GM11168 (cell line): ENCODE measurements at regions not wholly inside any gene's neighbourhood (a gene's known extent, or its start where the extent isn't known, plus 50 kb on each side); places are given as distances from the start of the nearest gene placed in this dataset.

Source experiments
- in situ Hi-C: fragments of 300-500 bp; cut with MboI; formaldehyde crosslinking; loops from one replicate; pipeline ENCODE4 v1.12.0; 2022; ENCODE audit warnings: low sequenced_read_pairs; ENCODE audit not compliant: unreplicated experiment

DNA sequence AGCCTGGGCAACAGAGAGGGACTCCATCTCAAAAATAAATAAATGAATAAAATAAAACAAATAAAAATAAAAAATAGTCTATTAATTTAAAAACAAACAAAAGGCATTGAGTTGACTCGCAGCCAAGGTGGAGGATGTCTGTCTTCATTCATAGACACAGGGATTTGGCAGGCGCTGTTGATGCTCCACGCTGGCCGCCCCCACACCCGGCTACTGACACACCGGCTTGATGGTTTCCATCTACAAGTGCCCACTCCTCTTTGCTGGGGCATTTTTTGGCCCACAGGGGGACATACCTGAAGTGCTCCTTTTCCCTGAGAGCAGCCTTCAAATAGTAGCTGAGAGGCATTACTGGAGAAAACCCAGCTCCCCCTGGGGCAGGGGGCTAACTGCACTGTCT is 178.3 kb upstream of the RALGAPA2 start:
- in situ Hi-C loops = no loop called here

DNA sequence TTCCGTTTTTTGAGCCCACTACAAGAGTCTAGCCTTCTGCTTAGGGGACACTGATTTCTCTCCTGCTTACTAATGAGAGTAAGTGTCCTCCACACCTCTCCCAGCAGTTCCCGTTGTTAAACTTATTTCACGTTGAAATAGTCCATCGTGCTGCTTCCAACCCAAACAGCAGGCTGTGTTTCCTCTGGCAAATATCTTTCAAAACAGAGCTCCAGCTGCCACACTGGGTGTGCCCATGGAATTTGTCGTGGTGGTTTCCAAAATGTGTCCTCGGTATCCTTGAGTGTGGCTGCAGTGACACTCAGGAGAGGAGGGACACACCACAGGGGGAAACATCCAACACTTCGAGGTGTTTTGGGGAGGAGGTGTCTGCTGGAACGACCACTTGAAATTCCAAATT is 176.5 kb upstream of the RALGAPA2 start:
- in situ Hi-C loops = no loop called here

GRCh38 chr20:20888266-20888656 is 175.8 kb upstream of the RALGAPA2 start:
- in situ Hi-C loops = no loop called here

- in situ Hi-C loops = no loop called here
Observed at GRCh38 chr20:20887593-20888265, 175.3 kb upstream of the RALGAPA2 start.

GRCh38 chr20:20881808-20882207 is 169.4 kb upstream of the RALGAPA2 start:
- in situ Hi-C loops = no loop called here

GRCh38 chr20:20877079-20877478 is 164.6 kb upstream of the RALGAPA2 start:
- in situ Hi-C loops = no loop called here

- in situ Hi-C loops = no loop called here
Observed at GRCh38 chr20:20875716-20876115, 163.3 kb upstream of the RALGAPA2 start.

DNA sequence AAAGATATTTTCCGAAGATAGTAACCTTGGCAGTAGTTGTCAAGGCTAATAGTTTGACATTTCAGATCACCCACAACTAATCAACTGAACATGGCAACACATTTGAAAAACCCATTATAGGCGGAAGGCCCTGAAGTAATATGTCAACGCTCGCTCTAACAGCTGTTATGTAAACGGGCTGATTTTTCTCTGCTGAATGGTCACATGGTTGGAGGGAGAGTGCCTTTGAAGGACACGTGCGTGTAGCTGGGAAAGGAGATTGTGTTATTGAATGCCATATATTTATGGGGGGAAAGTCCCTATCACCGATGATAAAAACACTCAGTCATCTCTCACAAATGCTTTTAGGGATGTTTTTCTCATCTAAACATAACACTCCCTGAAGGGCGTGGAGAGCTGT is 160.0 kb upstream of the RALGAPA2 start:
- in situ Hi-C loops = no loop called here

GRCh38 chr20:20869161-20869775 is 156.8 kb upstream of the RALGAPA2 start:
- in situ Hi-C loops = no loop called here

DNA sequence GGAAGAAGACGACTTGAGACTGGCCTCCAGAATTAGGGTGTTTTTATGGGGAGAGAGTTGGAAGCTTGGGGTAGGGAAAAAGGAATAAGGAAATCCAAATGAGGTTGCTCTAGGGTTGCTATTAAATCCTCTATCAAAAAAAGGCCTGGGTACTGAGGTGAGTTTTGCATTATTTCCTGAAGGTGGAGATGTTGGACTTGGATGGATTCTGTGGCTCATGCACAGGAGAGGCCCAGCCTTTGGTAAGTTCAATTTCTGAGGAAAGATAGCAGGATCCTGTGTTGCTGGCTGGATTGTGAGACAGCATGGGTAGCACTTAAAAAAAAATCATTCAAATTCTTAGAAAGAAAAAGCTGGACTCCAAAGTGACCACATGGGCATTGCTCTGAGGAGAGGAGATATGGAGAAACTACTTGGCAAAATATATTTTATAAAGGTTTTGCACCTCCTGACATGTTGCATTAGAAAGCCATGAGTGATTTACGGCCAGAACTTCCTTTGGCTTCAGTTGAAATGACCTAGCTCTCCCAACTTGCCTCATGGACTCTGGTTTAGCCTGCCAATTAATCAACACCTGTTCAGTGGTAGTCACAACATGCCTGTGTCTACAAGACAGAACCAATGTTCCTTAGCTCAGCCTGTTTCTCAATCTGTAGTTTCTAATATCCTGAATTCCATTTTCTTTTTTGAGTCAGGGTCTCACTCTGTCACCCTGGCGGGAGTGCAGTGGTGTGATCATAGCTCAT is 152.1 kb upstream of the RALGAPA2 start:
- in situ Hi-C loops = no loop called here

- in situ Hi-C loops = no loop called here
Observed at GRCh38 chr20:20860078-20860806, 147.8 kb upstream of the RALGAPA2 start.

DNA sequence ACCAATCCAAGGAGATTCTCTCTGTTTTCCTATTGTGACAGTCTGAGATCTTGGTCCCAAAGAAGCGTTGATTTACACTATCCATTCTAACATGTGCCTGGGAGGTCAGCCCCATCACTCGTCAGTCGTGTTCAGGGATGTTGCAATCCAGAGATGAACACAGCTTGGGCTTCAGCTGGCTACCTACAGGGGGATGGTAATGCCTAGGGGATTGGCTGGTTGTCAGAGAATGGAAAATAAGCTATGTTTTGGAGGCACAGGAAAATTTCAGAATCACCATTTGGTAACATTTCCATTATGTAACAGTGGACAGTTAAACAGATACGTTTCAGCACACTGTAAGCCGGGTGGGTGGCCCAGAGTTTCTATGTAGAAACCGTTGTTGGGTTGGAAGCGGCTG is 147.1 kb upstream of the RALGAPA2 start:
- in situ Hi-C loops = loop anchor here (10.0 kb wide), 1 partner anchor 645 kb away; no protein-coding TSS in a partner anchor

DNA sequence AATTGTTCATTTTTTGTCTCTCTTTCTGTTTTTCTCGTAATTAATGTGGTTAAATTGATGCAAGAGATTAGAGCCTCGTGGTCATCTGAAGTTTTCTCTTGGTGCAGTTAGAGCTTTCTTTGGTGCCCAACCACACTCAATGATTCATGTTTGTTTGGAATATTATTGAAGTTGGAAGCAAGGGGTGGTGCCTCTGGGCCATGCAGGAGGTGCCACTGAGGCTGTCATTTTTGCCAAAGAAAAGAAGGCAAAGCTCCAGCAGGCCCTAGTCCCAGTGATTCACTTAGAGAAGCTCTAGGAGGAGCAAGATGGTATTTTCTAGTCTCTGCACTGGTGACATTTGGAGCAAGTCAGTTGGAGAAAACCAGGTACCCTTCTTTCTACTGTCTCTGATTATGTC is 144.5 kb upstream of the RALGAPA2 start:
- in situ Hi-C loops = loop anchor here (10.0 kb wide), 1 partner anchor 648 kb away; no protein-coding TSS in a partner anchor

GRCh38 chr20:20856306-20856705 is 143.9 kb upstream of the RALGAPA2 start:
- in situ Hi-C loops = loop anchor here (10.0 kb wide), 1 partner anchor 648 kb away; no protein-coding TSS in a partner anchor

DNA sequence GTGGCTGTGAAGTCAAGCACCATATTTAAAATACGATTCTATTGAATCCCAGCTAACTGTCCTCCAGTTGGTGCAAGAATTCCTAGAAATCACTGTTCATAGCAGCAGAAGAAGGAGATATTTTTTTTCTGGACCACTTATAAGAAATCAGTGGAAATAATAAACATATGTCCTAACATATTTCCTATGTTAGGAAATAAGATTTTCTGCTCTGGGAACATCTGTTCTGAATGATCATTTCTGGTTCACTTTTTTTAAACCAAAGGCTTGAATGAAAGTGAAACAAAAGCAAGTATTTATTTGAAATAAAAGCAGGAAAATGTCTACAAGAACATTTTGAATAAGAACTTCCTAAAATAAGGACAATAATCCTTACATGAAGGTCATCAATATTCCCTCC is 138.9 kb upstream of the RALGAPA2 start:
- in situ Hi-C loops = loop anchor here (10.0 kb wide), 1 partner anchor 653 kb away; no protein-coding TSS in a partner anchor

- in situ Hi-C loops = loop anchor here (10.0 kb wide), 1 partner anchor 654 kb away; no protein-coding TSS in a partner anchor
Observed at GRCh38 chr20:20850407-20850806, 138.0 kb upstream of the RALGAPA2 start.

GRCh38 chr20:20849161-20849560 is 136.7 kb upstream of the RALGAPA2 start:
- in situ Hi-C loops = no loop called here

DNA sequence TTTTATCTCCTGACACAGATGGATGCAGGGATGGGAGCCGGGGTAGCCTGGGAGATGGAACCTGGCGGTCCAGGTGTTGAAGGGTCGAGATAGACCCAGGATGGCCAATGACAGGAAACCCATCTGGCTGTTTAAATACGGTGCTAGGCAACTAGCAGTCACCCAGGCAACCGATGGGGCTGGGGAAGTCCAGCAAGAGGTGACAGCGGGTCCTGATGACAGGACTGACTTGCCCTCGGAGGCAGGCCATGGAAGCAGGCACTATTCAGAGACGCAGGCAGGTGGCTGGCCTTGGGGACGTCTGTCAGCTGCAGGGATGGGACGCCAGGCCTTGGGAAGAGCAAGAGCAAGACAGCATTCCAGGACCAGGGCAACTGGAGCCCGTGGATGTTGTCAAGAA is 135.4 kb upstream of the RALGAPA2 start:
- in situ Hi-C loops = no loop called here

DNA sequence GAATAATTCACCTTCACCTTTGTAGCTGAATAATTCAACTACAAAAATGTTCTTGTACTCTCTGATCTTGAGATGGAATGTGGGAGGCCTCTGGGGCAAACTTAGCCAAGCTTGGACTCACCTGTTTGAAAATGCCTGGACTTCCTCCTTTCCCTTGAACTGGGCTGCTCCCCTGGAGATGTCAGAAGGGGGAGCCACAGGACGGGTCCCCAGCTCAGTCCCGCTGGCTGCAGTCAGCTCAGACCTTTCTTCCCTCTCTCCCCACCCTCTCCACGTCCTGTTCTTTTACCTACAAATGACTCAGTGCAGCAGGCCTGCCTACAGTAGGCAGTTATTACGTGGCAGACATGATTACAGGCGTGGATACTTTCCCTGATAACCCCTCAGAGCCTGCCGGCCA is 131.5 kb upstream of the RALGAPA2 start:
- in situ Hi-C loops = no loop called here

DNA sequence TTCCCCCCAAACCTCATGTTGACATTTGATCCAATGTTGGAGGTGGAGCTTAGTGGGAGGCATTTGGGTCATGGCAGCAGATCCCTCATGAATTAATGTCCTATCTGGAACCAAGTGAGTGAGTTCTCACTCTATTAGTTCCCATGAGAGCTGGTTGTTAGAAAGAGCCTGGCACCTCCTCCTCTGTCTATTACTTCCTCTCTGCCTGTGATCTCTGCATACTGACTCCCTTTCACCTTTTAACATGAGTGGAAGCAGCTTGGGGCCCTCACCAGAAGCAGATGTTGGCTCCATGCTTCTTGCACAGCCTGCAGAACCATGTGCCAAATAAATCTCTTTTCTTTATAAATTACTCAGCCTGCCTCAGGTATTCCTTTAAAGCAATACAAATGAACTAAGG is 127.3 kb upstream of the RALGAPA2 start:
- in situ Hi-C loops = no loop called here
